ENCODE measurements at regions not wholly inside any gene's neighbourhood (a gene's known extent, or its start where the extent isn't known, plus 50 kb on each side); places are given as distances from the start of the nearest gene placed in this dataset.

DNA sequence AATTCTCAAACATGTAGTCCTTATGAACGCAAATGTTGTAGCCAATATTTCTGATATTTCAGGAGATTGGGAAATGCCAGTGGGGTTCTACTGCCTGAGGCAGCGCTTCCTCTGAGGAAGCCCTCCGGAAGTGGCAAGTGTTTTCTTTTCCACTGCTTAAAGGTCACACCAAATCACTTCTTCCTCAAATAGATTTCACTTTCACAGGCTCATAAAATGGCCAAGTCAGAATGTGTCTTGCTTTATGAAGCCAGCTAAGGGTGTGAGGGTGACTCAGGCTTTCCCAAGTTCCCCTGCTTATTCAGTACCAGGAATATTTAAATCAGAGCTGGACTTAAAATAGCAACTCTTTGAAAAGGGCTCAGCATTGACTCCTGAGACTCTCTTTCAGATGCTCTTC lies 514.2 kb upstream of the DIPK2B start:
- no peak for TF ChIP-seq MYC (IDR thresholded peaks at IDR 0.05; ENCODE audit: low read depth, low read length)
- TF ChIP-seq, protein P1, sequence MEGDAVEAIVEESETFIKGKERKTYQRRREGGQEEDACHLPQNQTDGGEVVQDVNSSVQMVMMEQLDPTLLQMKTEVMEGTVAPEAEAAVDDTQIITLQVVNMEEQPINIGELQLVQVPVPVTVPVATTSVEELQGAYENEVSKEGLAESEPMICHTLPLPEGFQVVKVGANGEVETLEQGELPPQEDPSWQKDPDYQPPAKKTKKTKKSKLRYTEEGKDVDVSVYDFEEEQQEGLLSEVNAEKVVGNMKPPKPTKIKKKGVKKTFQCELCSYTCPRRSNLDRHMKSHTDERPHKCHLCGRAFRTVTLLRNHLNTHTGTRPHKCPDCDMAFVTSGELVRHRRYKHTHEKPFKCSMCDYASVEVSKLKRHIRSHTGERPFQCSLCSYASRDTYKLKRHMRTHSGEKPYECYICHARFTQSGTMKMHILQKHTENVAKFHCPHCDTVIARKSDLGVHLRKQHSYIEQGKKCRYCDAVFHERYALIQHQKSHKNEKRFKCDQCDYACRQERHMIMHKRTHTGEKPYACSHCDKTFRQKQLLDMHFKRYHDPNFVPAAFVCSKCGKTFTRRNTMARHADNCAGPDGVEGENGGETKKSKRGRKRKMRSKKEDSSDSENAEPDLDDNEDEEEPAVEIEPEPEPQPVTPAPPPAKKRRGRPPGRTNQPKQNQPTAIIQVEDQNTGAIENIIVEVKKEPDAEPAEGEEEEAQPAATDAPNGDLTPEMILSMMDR (IDR thresholded peaks at IDR 0.05; ENCODE audit: extremely low read depth in 1 of 2, insufficient read depth in 1 of 2, low read depth in 1 of 2, low read length in 2 of 2): no peak
- peak; percentile 53 for TF ChIP-seq JUN (IDR thresholded peaks at IDR 0.05; ENCODE audit: borderline replicate concordance, insufficient read depth, insufficient read length, low read depth)
- TF ChIP-seq POLR2A (IDR thresholded peaks at IDR 0.05; ENCODE audit: low read depth, low read length): no peak
- TF ChIP-seq POLR2AphosphoS5 (IDR thresholded peaks at IDR 0.05; ENCODE audit: insufficient read depth, low read depth, low read length): peak; percentile 44
- no peak for TF ChIP-seq EZH2 (IDR thresholded peaks at IDR 0.05; ENCODE audit: borderline replicate concordance, low read depth, low read length, severe bottlenecking)
- peak; percentile 82 for TF ChIP-seq FOS (IDR thresholded peaks at IDR 0.05; ENCODE audit: borderline replicate concordance, insufficient read depth, low read length)
